Lung (tissue), 11 donors: ENCODE measurements at regions not wholly inside any gene's neighbourhood (a gene's known extent, or its start where the extent isn't known, plus 50 kb on each side); places are given as distances from the start of the nearest gene placed in this dataset.

ENCODE experiments used
- ATAC-seq: fragments of 200-7000 bp; cut with Tn5 transposase; one replicate; pipeline ENCODE4 v1.9.1; 2020; ENCODE audit warnings: moderate number of reproducible peaks; ENCODE audit not compliant: insufficient read depth, low FRiP score
- DNase-seq, 3 donors: peaks; one replicate each; pipeline ENCODE4 v3.0.0-alpha.2; 2013 to 2017
- H3K27ac ChIP-seq, 2 donors: one replicate each; pipeline ENCODE4 v1.5.1; 2013; ENCODE audit warnings: mild to moderate bottlenecking in 2 of 2, moderate library complexity in 2 of 2, control low read depth in 1 of 2, inconsistent platforms in 1 of 2, low read depth in 1 of 2, low read length in 1 of 2
- H3K27me3 ChIP-seq, 3 donors: one replicate each; pipeline ENCODE4 v1.5.1; 2013; ENCODE audit warnings: low read length in 2 of 3; ENCODE audit not compliant: control insufficient read depth in 3 of 3, insufficient read depth in 3 of 3
- H3K36me3 ChIP-seq, 4 donors: one replicate each; pipeline ENCODE4 v1.5.1; 2013; ENCODE audit warnings: low read length in 4 of 4, mild to moderate bottlenecking in 1 of 4, moderate library complexity in 1 of 4; ENCODE audit not compliant: control insufficient read depth in 4 of 4, insufficient read depth in 4 of 4
- H3K4me1 ChIP-seq, 5 donors: one replicate each; pipeline ENCODE4 v1.5.1; 2013; ENCODE audit warnings: low read length in 5 of 5, mild to moderate bottlenecking in 2 of 5, moderate library complexity in 1 of 5; ENCODE audit not compliant: control insufficient read depth in 5 of 5, insufficient read depth in 5 of 5
- H3K4me3 ChIP-seq: one replicate; pipeline ENCODE4 v1.5.1; 2013; ENCODE audit warnings: mild to moderate bottlenecking, control low read depth, moderate library complexity
- H3K9ac ChIP-seq, 2 donors: one replicate each; pipeline ENCODE4 v1.5.1; 2013; ENCODE audit warnings: low read length in 2 of 2, control low read depth in 1 of 2; ENCODE audit not compliant: insufficient read depth in 1 of 2
- H3K9me3 ChIP-seq, 4 donors: one replicate each; pipeline ENCODE4 v1.5.1; 2013; ENCODE audit warnings: low read length in 3 of 4, mild to moderate bottlenecking in 1 of 4, moderate library complexity in 1 of 4; ENCODE audit not compliant: control insufficient read depth in 4 of 4, insufficient read depth in 3 of 4
- CTCF ChIP-seq: IDR thresholded peaks from 2 replicates; pipeline ENCODE4 v1.5.1; 2012; ENCODE audit warnings: mild to moderate bottlenecking; ENCODE audit errors: control extremely low read depth, extremely low read depth
- WGBS, 2 donors: extraction: QIAGEN DNeasy Blood & Tissue Kit; methylation state at CpG; one replicate each; pipeline ENCODE4 v1.1.7; 2013; 5-methylcytosine and 5-hydroxymethylcytosine counted together
- donor health status: control.
- donor health status: control.
- donor health status: Bipolar disorder and iron deficiency.
- donor health status: healthy.
- donor health status: DM: yes; HTN: yes; CAD: no.

GRCh38 chr20:11232896-11233295 is 559.1 kb upstream of the JAG1 start:
- no peak overlapping the region for H3K4me3 ChIP-seq
- no peak overlapping the region for H3K9ac ChIP-seq
- WGBS, 2 donors = 77 to 80% methylated on average over 8 of the region's 8 CpGs
- no peaks in the 10 kb centered on the region for H3K9me3 ChIP-seq
- peaks cover 0 to 22% (median 7%) of the 10 kb centered on the region in 5 donors for H3K4me1 ChIP-seq
- no peak for ATAC-seq
- TF ChIP-seq CTCF = no peak
- DNase-seq = no peak
- H3K27me3 ChIP-seq = no peaks in the 10 kb centered on the region
- no peaks in the 10 kb centered on the region for H3K36me3 ChIP-seq
- H3K27ac ChIP-seq = no peak overlapping the region

GRCh38 chr20:11234181-11234580 is 560.4 kb upstream of the JAG1 start:
- 62 to 91% methylated on average over 1 of the region's 1 CpG for WGBS, 2 donors
- Histone ChIP-seq H3K27me3 (no peaks in the 10 kb centered on the region), H3K9ac (no peak overlapping the region), H3K4me1 (peaks cover 0 to 22% (median 7%) of the 10 kb centered on the region in 5 donors), H3K4me3 (no peak overlapping the region), H3K36me3 (no peaks in the 10 kb centered on the region), H3K27ac (no peak overlapping the region), H3K9me3 (no peaks in the 10 kb centered on the region)
- ATAC-seq = no peak
- no peak for DNase-seq
- no peak for TF ChIP-seq CTCF

GRCh38 chr20:11234608-11235007 is 560.8 kb upstream of the JAG1 start:
- WGBS, 2 donors = 56 to 70% methylated on average over 1 of the region's 1 CpG
- H3K9me3 ChIP-seq = no peaks in the 10 kb centered on the region
- H3K27me3 ChIP-seq = no peaks in the 10 kb centered on the region
- H3K36me3 ChIP-seq = no peaks in the 10 kb centered on the region
- no peak overlapping the region for H3K27ac ChIP-seq
- H3K4me3 ChIP-seq = no peak overlapping the region
- DNase-seq (no peak), ATAC-seq (no peak)
- TF ChIP-seq CTCF = no peak
- H3K9ac ChIP-seq = no peak overlapping the region
- H3K4me1 ChIP-seq = peaks cover 0 to 22% (median 5%) of the 10 kb centered on the region in 5 donors

GRCh38 chr20:11235058-11235457 is 561.3 kb upstream of the JAG1 start:
- Histone ChIP-seq H3K4me1 (peaks cover 0 to 17% (median under 1%) of the 10 kb centered on the region in 5 donors), H3K9me3 (no peaks in the 10 kb centered on the region), H3K27me3 (no peaks in the 10 kb centered on the region), H3K4me3 (no peak overlapping the region), H3K36me3 (no peaks in the 10 kb centered on the region), H3K9ac (no peak overlapping the region), H3K27ac (no peak overlapping the region)
- ATAC-seq = no peak
- TF ChIP-seq CTCF = no peak
- 56 to 79% methylated on average over 3 of the region's 3 CpGs for WGBS, 2 donors
- no peak for DNase-seq
